Activated CD4-positive, alpha-beta T cell treated with anti-CD3 and anti-CD28 coated beads for 48 hours (primary cell): ENCODE measurements at regions not wholly inside any gene's neighbourhood (a gene's known extent, or its start where the extent isn't known, plus 50 kb on each side); places are given as distances from the start of the nearest gene placed in this dataset.
"Not testable (repeated sequence)": the region's sequence is repeated elsewhere in the genome, so short reads cannot be mapped to it uniquely, and the experiment has no call there.

Experiments used
- DNase-seq: peaks from one replicate; pipeline ENCODE4 v3.0.0-alpha.2; 2020

GRCh38 chr20:57110121-57111027 is 156.1 kb downstream of the BMP7 start:
- not testable (repeated sequence) for DNase-seq

DNA sequence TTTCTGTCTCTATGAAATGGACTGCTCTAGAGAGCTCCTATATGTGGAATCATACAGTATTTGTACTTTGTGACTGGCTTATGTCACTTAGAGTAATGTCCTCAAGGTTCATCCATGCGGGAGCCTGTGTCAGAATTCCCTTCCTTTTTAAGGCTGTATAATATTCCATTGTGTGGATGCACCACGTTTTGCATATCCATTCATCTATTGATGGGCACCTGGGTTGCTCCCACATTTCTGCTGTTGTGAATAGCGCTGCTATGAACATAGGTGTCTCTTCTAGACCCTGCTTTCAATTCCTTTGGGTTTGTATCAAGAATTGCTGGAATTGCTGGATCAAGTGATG is 155.4 kb downstream of the BMP7 start:
- no peak for DNase-seq

DNA sequence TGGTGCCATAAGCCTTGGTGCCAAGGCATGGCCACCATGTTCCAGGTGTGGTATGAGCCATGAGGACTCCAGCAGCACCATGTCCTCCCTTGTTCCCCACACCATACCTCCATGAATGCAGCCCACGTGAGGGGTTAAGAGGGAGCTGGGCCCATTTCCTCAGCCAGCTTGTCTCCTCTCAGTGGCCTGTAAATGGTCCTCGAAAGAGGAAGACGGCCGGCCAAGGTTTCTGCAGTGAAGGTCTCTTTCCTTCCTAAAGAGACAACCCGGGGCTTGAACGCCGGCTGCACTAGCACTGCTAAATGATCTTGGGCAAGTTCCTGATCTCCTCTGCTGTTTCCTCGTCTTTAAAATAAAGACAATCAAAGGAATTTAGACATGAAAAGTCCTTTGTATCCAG is 154.0 kb downstream of the BMP7 start:
- no peak for DNase-seq

DNA sequence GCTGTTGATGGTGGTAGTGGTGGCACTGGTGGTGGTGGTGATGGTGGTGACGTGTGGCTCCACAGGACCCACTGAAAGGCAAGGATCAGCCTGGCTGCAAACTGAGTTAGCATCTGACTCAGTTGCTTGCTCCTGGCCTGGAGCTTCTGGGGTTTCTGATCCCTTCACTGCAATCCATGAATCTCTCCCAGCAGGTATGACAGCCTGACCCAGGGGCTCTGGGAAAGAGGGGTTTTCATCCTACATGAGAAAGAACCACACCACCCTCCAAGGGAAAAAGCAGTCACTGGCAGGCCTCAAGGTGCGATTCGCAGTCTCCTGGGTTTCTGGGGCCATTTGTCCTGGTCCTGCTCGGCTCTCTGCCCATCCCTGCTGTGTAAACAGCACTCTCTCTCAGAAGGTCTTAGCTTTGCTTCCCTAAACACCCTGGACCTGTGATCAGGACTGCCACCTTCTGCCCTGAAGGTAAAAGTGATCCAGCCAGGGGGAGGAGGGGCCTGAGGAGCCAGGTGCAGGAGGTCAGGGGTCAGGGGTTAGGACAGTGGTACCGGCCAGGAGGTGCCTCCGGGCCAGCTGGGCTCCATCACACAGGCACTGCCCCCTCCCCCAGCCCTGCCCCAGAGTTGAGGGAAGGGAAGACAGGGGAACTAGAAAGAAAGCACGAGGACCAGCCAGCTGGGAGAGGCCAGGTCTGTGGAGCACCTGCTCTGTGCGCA is 152.0 kb downstream of the BMP7 start:
- no peak for DNase-seq

GRCh38 chr20:57117296-57117695 is 149.1 kb downstream of the BMP7 start:
- no peak for DNase-seq

- DNase-seq: no peak
Measured at GRCh38 chr20:57118107-57118769, 148.2 kb downstream of the BMP7 start.
